ENCODE measurements at regions not wholly inside any gene's neighbourhood (a gene's known extent, or its start where the extent isn't known, plus 50 kb on each side); places are given as distances from the start of the nearest gene placed in this dataset.

- no peak for DNase-seq
These were observed 140.2 kb upstream of the PPP2R2D start for GRCh38 chr10:131760416-131761166.

DNA sequence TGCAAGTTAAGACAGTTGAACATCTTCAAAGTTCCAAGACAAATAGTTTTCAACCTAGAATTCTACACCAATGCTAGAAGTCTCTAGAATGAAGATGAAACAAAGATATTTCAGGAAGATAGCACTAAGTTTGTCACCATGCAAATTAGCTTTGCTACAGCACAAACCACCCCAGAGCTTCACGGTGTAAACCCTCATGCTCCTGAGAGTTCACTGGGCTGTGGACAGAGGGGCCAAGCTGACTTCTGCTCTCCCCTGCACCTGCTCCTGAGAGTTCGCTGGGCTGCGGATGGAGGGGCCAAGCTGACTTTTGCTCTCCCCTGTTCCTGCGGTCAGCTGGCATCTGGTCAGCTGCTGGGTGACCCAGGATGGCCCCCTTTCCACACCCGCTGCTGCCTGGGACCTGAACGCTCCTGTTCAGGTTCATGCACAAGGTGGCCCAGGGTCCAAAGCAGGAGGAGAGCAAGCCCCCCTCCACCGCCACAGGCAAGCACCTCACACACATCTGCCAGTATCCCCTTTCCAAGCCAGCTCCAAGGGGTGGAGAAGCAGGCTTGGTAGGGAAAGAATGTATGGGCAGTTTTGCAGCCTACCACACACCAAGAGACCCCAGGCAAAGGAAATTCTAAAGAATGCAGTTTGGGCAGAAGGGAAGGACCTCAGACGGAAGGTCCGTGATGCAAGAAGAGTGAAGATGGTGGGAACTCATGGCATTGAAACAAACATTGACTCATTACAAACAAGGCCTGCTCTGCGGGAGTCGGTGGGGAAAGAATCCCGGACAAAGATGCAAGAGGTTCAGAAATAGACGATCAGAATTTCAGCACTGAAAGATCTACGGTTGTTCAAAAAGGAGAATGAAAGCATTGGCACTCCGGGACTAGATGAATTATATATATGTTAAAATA, 137.8 kb upstream of the PPP2R2D start:
- DNase-seq, result no peak

DNA sequence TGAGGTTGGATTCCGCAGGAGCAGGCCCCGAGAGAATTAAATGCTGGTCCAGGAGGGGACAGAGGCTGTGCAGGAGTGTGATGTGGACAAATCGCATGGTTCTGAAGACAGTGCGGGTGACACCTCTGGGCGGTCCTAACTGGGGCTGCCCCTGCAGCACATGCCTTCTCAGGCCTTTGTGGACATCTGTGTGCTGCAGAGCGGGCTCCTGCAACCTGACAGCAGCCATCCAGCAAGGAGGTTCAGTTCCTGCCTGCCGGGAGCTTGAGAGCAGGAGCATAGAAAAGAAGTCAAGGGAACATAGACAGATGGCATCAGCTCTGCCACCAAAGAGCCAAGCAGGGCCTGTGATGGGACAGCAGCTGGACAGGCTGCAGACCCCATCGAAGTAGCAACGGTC, 135.9 kb upstream of the PPP2R2D start:
- no peak for DNase-seq

- DNase-seq, result no peak
These were observed 134.7 kb upstream of the PPP2R2D start for GRCh38 chr10:131766096-131766495.

GRCh38 chr10:131767716-131768115, 133.1 kb upstream of the PPP2R2D start:
- no peak for DNase-seq

GRCh38 chr10:131769571-131770410, 131.0 kb upstream of the PPP2R2D start:
- no peak for DNase-seq

- DNase-seq, result no peak
These were observed 129.7 kb upstream of the PPP2R2D start for GRCh38 chr10:131770946-131771633.

DNA sequence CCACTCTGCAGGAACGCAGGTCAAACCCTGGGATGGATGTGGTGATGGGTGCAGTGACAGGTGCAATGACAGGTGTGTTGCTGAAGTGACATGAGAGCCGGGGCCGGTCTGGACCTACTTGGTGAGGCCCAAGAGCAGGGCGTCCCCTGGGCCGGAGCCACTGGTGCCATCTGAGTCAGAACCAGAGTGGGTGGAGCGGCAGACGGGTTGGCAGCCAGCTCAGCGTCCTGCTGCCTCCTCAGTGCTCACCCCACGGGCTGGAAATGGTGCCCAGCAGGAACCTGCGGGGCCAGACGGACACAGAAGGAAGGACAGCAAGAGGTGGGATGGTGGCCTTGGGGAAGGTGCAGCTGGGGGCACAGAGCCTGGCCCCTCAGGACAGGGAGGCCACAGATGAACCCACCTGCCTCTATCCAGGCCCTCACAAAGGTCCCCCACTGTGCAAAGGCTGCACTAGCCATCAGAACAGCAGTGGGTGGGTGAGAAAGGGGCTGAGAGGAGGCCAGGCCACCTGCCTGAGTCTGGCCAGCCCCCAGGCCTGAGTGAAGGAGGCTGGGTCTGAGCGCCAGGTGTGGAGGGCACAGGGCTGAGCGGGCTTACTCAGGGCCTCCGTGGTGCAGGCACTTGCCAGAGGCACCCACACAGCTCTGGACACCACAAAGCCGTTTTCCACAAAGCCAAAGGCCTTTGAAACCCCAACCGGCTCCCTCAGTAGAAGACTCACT, 129.0 kb upstream of the PPP2R2D start:
- DNase-seq, result no peak

- no peak for DNase-seq
These were observed 128.4 kb upstream of the PPP2R2D start for GRCh38 chr10:131772441-131772840.

GRCh38 chr10:131773370-131774343, 127.2 kb upstream of the PPP2R2D start:
- no peak for DNase-seq

DNA sequence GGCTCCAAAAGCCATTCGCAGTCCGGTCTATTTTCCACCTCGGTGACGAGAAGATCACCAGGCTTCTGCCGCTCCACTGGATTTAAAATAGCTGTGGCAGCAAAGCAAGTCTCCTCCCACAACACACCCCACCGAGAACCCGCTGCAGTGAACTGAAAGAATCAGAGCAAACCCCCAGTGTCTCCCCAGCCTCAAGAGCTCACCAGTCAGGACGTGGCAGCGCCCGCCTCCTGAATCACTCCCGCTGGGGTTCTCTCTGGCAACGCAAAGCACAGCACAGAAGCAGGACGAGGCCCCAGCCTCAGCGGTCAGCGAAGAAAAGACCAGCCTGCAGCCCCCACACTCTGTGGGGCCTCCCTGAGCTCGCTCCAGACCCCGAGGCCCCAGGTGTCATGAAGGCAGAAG, 126.1 kb upstream of the PPP2R2D start:
- DNase-seq, result no peak

DNA sequence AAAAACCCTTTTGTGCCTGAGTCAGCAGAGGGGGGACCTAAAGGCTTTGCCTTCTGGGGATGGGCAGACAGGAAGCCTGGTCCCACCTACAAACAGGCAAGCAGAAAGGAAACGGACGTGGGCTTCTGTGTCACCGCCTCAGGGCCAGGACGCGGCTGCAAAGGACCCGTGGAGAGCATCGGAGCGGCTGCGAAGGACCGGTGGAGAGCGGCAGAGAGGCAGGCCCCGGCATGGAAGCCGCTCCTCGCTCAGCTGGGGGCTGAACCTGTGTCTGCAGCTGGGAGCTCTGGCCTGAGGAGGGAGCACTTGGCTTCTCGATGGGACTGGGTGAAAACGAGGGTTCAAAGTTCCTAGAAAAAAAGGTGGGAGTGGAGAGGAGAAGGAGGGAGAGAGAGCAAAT, 125.4 kb upstream of the PPP2R2D start:
- DNase-seq, result no peak

- DNase-seq, result no peak
These were observed 125.0 kb upstream of the PPP2R2D start for GRCh38 chr10:131775833-131776232.

- no peak for DNase-seq
These were observed 124.3 kb upstream of the PPP2R2D start for GRCh38 chr10:131776496-131776895.

DNA sequence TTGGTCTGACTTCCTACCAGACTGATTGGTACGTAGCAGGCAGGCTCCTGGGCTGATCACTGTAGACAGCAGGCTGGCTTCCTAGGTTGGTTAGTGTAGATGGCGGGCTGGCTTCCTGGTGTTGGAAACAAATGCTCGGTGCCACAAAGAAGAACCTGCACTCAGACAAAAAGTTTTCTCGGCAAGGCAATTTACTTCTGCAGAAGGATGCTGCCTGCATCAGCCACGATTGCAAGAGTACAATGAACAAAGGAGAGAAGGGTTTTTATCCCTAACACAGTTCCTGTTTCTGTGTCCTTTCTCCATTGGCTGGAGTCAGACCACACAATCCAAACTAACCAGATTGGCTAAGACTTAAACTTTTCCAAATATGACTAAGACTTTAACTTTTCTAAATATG, 123.6 kb upstream of the PPP2R2D start:
- no peak for DNase-seq

DNA sequence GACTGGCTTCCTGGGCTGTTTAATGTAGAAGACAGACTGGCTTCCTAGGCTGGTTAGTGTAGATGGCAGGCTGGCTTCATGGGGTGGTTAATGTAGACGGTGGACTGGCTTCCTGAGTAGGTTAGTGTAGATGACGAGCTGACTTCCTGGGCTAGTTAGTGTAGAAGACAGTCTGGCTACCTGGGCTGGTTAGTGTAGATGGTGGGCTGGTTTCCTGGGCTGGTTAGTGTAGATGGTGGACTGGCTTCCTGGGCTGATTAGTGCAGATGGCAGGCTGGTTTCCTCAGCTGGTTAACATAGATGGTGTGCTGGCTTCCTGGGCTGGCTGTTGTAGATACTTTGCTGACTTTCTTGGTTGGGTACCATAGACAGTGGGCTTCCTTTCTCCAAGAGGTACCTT, 122.9 kb upstream of the PPP2R2D start:
- no peak for DNase-seq

DNA sequence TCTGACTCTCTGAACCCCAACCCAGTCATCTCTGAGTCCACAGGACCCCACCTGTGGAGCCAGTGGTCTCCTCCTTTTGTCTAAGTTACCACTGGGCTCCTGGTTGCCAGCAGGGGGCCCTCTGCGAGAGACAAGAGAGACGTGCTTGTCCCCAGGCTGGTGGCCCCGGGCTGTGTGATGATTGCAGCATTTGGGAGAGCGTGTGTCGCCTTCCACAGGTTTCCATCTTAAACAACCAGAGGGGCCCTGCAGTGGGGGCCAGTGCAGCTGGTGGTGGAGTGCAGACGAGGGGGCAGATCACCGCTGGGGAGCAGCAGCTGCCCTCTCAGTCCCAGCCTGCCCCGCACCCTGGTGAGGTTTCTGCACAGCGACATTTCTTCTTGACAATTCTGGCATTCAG, 122.4 kb upstream of the PPP2R2D start:
- DNase-seq, result no peak

GRCh38 chr10:131778842-131779241, 122.0 kb upstream of the PPP2R2D start:
- DNase-seq, result no peak

DNA sequence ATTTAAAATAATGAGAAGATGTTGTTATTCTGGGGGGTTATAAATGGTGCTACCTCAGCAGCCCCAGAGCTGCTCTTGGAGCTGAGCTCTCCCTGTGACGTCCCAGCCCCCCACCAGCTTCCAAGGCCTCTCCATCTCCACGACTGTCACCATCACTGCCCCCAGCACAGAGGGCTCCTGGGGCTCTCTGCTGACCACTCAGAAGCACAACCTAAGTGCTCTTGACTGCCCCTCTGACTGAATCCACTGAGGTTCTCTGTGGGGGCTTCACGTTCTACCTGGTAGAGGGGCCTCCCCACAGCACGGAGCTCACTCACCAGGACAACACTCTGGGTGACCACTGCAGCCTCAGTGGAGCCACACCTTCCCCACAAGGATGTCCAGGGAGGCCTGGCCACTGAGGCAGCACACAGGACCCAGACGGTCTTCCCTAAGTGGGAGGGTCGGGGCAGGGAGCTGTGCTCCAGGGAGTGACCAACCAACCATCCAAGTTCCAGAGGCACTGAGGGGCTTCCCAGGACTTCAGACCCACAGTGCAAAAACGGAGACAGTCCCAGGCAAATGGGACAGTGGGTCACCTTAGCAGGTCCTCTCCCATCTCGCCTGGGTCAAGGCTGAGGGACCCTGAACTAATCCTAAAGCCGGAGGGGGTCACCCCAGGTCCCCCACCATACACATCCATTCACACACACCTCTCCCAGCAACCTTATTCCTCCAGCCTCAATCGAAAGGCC, 121.0 kb upstream of the PPP2R2D start:
- DNase-seq, result no peak

DNA sequence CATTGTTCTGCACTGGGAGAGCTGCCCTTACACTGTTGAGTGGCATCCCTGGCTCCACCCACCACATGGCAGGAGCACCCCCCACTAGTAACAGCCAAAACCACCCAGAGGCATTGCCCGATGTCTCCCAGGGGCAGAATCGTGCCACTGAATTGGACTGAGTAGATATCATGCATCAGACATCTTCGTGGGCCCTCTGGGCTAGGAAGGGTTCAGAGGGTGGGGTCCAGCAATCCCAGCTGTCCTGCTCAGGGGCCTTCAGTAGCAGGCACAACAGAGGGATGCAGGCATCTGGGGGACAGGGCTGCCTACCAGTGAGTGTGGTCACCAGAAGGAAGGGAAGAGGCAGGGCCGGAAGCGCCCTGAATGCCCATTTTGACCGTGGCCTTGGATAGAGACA, 119.7 kb upstream of the PPP2R2D start:
- no peak for DNase-seq
